HG02885 (cell line): ENCODE measurements at regions not wholly inside any gene's neighbourhood (a gene's known extent, or its start where the extent isn't known, plus 50 kb on each side); places are given as distances from the start of the nearest gene placed in this dataset.
A peak's percentile ranks its signal among the peaks of the same experiment; 100 is the strongest.
"Not testable (repeated sequence)": the region's sequence is repeated elsewhere in the genome, so short reads cannot be mapped to it uniquely, and the experiment has no call there.

Experiments used
- ATAC-seq: cut with Tn5 transposase; IDR thresholded peaks from one replicate; pipeline ENCODE4 v1.9.1; 2021; ENCODE audit warnings: mild to moderate bottlenecking; ENCODE audit not compliant: unreplicated experiment, poor library complexity

GRCh38 chr9:24731754-24732153 is 186.1 kb upstream of the IZUMO3 start:
- no peak for ATAC-seq

GRCh38 chr9:24721621-24722020 is 175.9 kb upstream of the IZUMO3 start:
- no peak for ATAC-seq

- ATAC-seq: no peak
These were observed 166.5 kb upstream of the IZUMO3 start for GRCh38 chr9:24712206-24712605.

GRCh38 chr9:24708814-24709213 is 163.1 kb upstream of the IZUMO3 start:
- ATAC-seq: no peak

- peak; percentile 48 for ATAC-seq
These were observed 153.3 kb upstream of the IZUMO3 start for GRCh38 chr9:24698881-24699518.

GRCh38 chr9:24672336-24672735 is 126.6 kb upstream of the IZUMO3 start:
- ATAC-seq: no peak

- no peak for ATAC-seq
These were observed 111.7 kb upstream of the IZUMO3 start for GRCh38 chr9:24657387-24657786.

- ATAC-seq: no peak
These were observed 106.5 kb upstream of the IZUMO3 start for GRCh38 chr9:24652181-24652580.

GRCh38 chr9:24628809-24629208 is 83.1 kb upstream of the IZUMO3 start:
- not testable (repeated sequence) for ATAC-seq

- ATAC-seq: no peak
These were observed 79.4 kb upstream of the IZUMO3 start for GRCh38 chr9:24625097-24625496.

GRCh38 chr9:24624481-24624880 is 78.8 kb upstream of the IZUMO3 start:
- ATAC-seq: no peak

- ATAC-seq: no peak
These were observed 75.0 kb upstream of the IZUMO3 start for GRCh38 chr9:24620741-24621140.

GRCh38 chr9:24616863-24617262 is 71.2 kb upstream of the IZUMO3 start:
- no peak for ATAC-seq

- ATAC-seq: no peak
These were observed 68.4 kb upstream of the IZUMO3 start for GRCh38 chr9:24614070-24614469.

GRCh38 chr9:24608599-24608998 is 62.9 kb upstream of the IZUMO3 start:
- no peak for ATAC-seq

GRCh38 chr9:24602693-24603352 is 57.1 kb upstream of the IZUMO3 start:
- ATAC-seq: no peak
